Panc1 (cell line): ENCODE measurements at regions not wholly inside any gene's neighbourhood (a gene's known extent, or its start where the extent isn't known, plus 50 kb on each side); places are given as distances from the start of the nearest gene placed in this dataset.
"Not testable (repeated sequence)": the region's sequence is repeated elsewhere in the genome, so short reads cannot be mapped to it uniquely, and the experiment has no call there.

Experiments used
- ATAC-seq: fragments of 200-7000 bp; cut with Tn5 transposase; 2 replicates; pipeline ENCODE4 v1.9.1; 2020; ENCODE audit warnings: mild to moderate bottlenecking, moderate library complexity
- BruUV-seq: library from RNA; stranded (reverse); fragments of 400-500 nt; replicated peaks from 2 replicates; lab custom pipeline; 2021; lab: Mats Ljungman, UMichigan
- CTCF ChIA-PET: fragments of 300-600 bp; sonication (Branson Sonifier 250); formaldehyde crosslinking; loops from one replicate; lab custom pipeline; 2022; ENCODE audit warnings: antibody characterized with exemption; lab: Charles Lee
- POLR2A ChIA-PET: fragments of 300-600 bp; sonication (Branson Sonifier 250); formaldehyde crosslinking; loops from one replicate; lab custom pipeline; 2022; ENCODE audit warnings: antibody characterized with exemption; lab: Charles Lee
- DNase-seq: peaks from one replicate; pipeline ENCODE4 v3.0.0-alpha.2; 2010; ENCODE audit warnings: low read depth, low spot score
- H3K27ac ChIP-seq: 2 replicates; pipeline ENCODE4 v1.5.1; 2011; ENCODE audit warnings: mild to moderate bottlenecking, low read length, inconsistent platforms
- H3K27me3 ChIP-seq: fragments of 200-500 bp; sonication (Bioruptor generic); 2 replicates; pipeline ENCODE4 v1.6.0; 2014; ENCODE audit warnings: low read length, inconsistent platforms; ENCODE audit not compliant: control insufficient read depth, insufficient read depth
- H3K36me3 ChIP-seq: fragments of 200-500 bp; sonication (Bioruptor generic); 2 replicates; pipeline ENCODE4 v1.5.1; 2014; ENCODE audit warnings: inconsistent platforms, mild to moderate bottlenecking, low read length, moderate library complexity; ENCODE audit not compliant: control insufficient read depth, insufficient read depth
- H3K4me1 ChIP-seq: 2 replicates; pipeline ENCODE4 v1.5.1; 2011; ENCODE audit warnings: inconsistent platforms, mild to moderate bottlenecking, low read length, moderate library complexity; ENCODE audit not compliant: control insufficient read depth, insufficient read depth
- H3K4me3 ChIP-seq, 2 experiments: 2 replicates each; pipeline ENCODE4 v1.5.1; 2011 to 2012; ENCODE audit warnings: low read depth in 2 of 2, low read length in 2 of 2, mild to moderate bottlenecking in 2 of 2, inconsistent platforms in 1 of 2, moderate library complexity in 1 of 2
- H3K9me3 ChIP-seq: fragments of 200-500 bp; sonication (Bioruptor generic); 2 replicates; pipeline ENCODE4 v1.5.1; 2014; ENCODE audit warnings: low read depth, mild to moderate bottlenecking, inconsistent platforms, low read length, moderate library complexity; ENCODE audit not compliant: control insufficient read depth, insufficient read depth
- CTCF ChIP-seq: fragments of 450-650 bp; IDR thresholded peaks from 2 replicates; pipeline ENCODE4 v1.5.1; 2017; ENCODE audit warnings: mild to moderate bottlenecking
- POLR2AphosphoS5 ChIP-seq: IDR thresholded peaks from 2 replicates; pipeline ENCODE4 v1.6.1; 2012; ENCODE audit warnings: mild to moderate bottlenecking, low read depth, low read length, moderate library complexity
- SIN3A ChIP-seq: IDR thresholded peaks from 2 replicates; pipeline ENCODE4 v1.6.1; 2012; ENCODE audit warnings: low read depth, mild to moderate bottlenecking, low read length, moderate library complexity, borderline replicate concordance; ENCODE audit not compliant: insufficient read depth
- TCF7L2 ChIP-seq: IDR thresholded peaks from 2 replicates; pipeline ENCODE4 v1.6.1; 2011; ENCODE audit warnings: mild to moderate bottlenecking, low read depth, low read length, inconsistent platforms
- in situ Hi-C: cut with HindIII; loops from 2 replicates; pipeline ENCODE4 v1.10.0; 2016; ENCODE audit warnings: low sequenced_read_pairs, low pct_unique_long_range_greater_than_20kb
- intact Hi-C: fragments of 100-400 bp; cut with micrococcal nuclease; formaldehyde crosslinking; loops from one replicate; pipeline ENCODE4 v1.10.0; 2022; ENCODE audit not compliant: unreplicated experiment
- TF ChIP-seq, protein P1 (sequence below), 2 experiments: IDR thresholded peaks; 2 replicates each; pipeline ENCODE4 v1.6.1; 2011 to 2012; ENCODE audit warnings: low read depth in 2 of 2, control low read depth in 1 of 2, low read length in 1 of 2, mild to moderate bottlenecking in 1 of 2, moderate library complexity in 1 of 2; ENCODE audit not compliant: insufficient read depth in 1 of 2

- H3K27ac ChIP-seq, DNase-seq, in situ Hi-C loops, H3K36me3 ChIP-seq, ATAC-seq, H3K4me3 ChIP-seq, H3K9me3 ChIP-seq, CTCF ChIA-PET, BruUV-seq, intact Hi-C loops, H3K27me3 ChIP-seq, H3K4me1 ChIP-seq, POLR2A ChIA-PET: not testable (repeated sequence)
Observed at GRCh38 chr1:223025190-223025734, 117.8 kb downstream of the TLR5 start.

DNA sequence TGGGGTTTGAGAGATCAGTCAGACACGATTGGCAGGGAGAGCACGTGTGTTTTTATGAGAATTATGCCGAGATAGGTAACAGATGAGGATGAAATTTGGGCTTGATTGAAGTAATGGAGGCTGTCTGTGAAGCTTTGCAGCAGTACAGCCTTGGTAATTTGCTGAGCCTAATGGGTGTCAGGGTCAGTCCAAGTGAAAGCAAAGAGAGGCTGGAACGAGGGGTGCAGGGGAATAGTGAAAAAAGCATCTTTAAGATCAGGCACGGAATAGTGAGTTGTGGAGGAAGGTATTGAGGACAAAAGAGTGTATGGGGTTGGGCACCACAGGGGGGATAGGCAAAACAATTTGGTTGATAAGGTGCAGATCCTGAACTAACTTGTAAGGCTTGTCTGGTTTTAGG lies 116.4 kb downstream of the TLR5 start:
- intact Hi-C loops, H3K27me3 ChIP-seq, CTCF ChIA-PET, POLR2A ChIA-PET, H3K4me3 ChIP-seq, ATAC-seq, DNase-seq, H3K9me3 ChIP-seq, H3K27ac ChIP-seq, H3K36me3 ChIP-seq, BruUV-seq, in situ Hi-C loops, H3K4me1 ChIP-seq: not testable (repeated sequence)

DNA sequence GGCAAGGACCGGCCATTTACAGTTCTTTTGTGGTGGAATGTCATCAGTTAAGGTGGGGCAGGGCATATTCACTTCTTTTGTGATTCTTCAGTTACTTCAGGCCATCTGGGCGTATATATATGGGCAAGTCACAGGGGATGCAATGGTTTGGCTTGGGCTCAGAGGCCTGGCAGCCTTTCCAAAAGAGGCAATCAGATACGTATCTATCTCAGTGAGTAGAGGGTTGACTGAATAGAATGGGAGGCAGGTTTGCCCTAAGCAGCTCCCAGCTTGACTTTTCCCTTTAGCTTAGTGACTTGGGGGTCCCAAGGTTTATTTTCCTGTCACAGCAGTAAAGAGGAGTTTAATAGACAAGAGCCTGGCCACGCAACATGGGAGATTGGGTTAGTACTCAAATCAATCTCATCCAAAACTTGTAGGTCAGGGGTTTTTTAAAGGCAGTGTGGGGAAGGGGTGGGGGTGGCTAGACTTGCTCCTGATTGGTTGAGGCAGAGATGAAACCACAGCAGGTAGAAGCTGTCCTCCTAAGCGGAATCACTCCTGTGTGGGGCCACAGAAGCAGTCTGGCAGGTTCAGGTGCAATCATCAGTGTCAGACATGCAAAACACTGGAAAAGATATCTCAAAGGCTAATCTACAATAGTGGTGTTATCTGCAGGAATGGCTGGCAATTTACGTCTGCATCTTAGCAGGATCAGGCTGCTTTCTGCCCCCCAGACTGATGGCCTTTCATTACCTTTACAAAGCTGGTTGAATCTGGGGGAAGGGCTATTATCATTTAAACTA lies 112.9 kb downstream of the TLR5 start:
- TF ChIP-seq SIN3A (no peak), TCF7L2 (no peak), POLR2AphosphoS5 (no peak), CTCF (no peak)
- TF ChIP-seq, protein P1, sequence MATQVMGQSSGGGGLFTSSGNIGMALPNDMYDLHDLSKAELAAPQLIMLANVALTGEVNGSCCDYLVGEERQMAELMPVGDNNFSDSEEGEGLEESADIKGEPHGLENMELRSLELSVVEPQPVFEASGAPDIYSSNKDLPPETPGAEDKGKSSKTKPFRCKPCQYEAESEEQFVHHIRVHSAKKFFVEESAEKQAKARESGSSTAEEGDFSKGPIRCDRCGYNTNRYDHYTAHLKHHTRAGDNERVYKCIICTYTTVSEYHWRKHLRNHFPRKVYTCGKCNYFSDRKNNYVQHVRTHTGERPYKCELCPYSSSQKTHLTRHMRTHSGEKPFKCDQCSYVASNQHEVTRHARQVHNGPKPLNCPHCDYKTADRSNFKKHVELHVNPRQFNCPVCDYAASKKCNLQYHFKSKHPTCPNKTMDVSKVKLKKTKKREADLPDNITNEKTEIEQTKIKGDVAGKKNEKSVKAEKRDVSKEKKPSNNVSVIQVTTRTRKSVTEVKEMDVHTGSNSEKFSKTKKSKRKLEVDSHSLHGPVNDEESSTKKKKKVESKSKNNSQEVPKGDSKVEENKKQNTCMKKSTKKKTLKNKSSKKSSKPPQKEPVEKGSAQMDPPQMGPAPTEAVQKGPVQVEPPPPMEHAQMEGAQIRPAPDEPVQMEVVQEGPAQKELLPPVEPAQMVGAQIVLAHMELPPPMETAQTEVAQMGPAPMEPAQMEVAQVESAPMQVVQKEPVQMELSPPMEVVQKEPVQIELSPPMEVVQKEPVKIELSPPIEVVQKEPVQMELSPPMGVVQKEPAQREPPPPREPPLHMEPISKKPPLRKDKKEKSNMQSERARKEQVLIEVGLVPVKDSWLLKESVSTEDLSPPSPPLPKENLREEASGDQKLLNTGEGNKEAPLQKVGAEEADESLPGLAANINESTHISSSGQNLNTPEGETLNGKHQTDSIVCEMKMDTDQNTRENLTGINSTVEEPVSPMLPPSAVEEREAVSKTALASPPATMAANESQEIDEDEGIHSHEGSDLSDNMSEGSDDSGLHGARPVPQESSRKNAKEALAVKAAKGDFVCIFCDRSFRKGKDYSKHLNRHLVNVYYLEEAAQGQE (IDR thresholded peaks at IDR 0.05; ENCODE audit: insufficient read depth in 1 of 2, low read depth in 2 of 2, low read length in 1 of 2), result no peak
- in situ Hi-C loops (no loop called here), intact Hi-C loops (no loop called here)
- Histone ChIP-seq H3K27ac (no peak overlapping the region), H3K9me3 (no peaks in the 10 kb centered on the region), H3K4me1 (no peaks in the 10 kb centered on the region), H3K27me3 (no peaks in the 10 kb centered on the region), H3K4me3 (no peak overlapping the region), H3K36me3 (no peaks in the 10 kb centered on the region)
- ATAC-seq, result no peak
- DNase-seq, result no peak
- CTCF ChIA-PET, result no interaction called here
- BruUV-seq, result no TSS peak
- POLR2A ChIA-PET, result no interaction called here
